HFFc6 (cell line): ENCODE measurements at regions not wholly inside any gene's neighbourhood (a gene's known extent, or its start where the extent isn't known, plus 50 kb on each side); places are given as distances from the start of the nearest gene placed in this dataset.
A peak's percentile ranks its signal among the peaks of the same experiment; 100 is the strongest.

Experiments used
- DNase-seq: peaks from one replicate; pipeline ENCODE4 v3.0.0-alpha.2; 2018
- H3K27ac Mint-ChIP-seq: 2 replicates; pipeline ENCODE4 v1.8.0; 2020; ENCODE audit warnings: mild to moderate bottlenecking, mixed read lengths
- H3K27me3 Mint-ChIP-seq: 2 replicates; pipeline ENCODE4 v1.8.0; 2021; ENCODE audit warnings: mild to moderate bottlenecking, moderate library complexity, mixed read lengths; ENCODE audit not compliant: insufficient read depth
- H3K36me3 Mint-ChIP-seq: 2 replicates; pipeline ENCODE4 v1.8.0; 2021; ENCODE audit warnings: low read depth, mixed read lengths
- H3K4me1 Mint-ChIP-seq: 2 replicates; pipeline ENCODE4 v1.8.0; 2020; ENCODE audit warnings: low read depth, mixed read lengths
- H3K4me3 Mint-ChIP-seq: 2 replicates; pipeline ENCODE4 v1.8.0; 2020; ENCODE audit warnings: mild to moderate bottlenecking, moderate library complexity, mixed read lengths
- H3K9me3 Mint-ChIP-seq: 2 replicates; pipeline ENCODE4 v1.8.0; 2020; ENCODE audit warnings: mild to moderate bottlenecking, mixed read lengths
- TF ChIP-seq, protein P1 (sequence below): fragments of 200-600 bp; sonication (generic); IDR thresholded peaks from 2 replicates; pipeline ENCODE4 v1.5.0; 2021; ENCODE audit warnings: antibody characterized with exemption, mild to moderate bottlenecking

GRCh38 chr12:60317361-60317760 lies 721.5 kb downstream of the SLC16A7 start:
- no peaks in the 10 kb centered on the region for H3K9me3 Mint-ChIP-seq
- no peak for DNase-seq
- TF ChIP-seq, protein P1, sequence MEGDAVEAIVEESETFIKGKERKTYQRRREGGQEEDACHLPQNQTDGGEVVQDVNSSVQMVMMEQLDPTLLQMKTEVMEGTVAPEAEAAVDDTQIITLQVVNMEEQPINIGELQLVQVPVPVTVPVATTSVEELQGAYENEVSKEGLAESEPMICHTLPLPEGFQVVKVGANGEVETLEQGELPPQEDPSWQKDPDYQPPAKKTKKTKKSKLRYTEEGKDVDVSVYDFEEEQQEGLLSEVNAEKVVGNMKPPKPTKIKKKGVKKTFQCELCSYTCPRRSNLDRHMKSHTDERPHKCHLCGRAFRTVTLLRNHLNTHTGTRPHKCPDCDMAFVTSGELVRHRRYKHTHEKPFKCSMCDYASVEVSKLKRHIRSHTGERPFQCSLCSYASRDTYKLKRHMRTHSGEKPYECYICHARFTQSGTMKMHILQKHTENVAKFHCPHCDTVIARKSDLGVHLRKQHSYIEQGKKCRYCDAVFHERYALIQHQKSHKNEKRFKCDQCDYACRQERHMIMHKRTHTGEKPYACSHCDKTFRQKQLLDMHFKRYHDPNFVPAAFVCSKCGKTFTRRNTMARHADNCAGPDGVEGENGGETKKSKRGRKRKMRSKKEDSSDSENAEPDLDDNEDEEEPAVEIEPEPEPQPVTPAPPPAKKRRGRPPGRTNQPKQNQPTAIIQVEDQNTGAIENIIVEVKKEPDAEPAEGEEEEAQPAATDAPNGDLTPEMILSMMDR: no peak
- no peaks in the 10 kb centered on the region; the same call in 1 of the 2 replicates for H3K27me3 Mint-ChIP-seq
- no peak overlapping the region for H3K27ac Mint-ChIP-seq
- H3K36me3 Mint-ChIP-seq: no peaks in the 10 kb centered on the region
- no peak overlapping the region for H3K4me3 Mint-ChIP-seq
- no peaks in the 10 kb centered on the region for H3K4me1 Mint-ChIP-seq

- no peaks in the 10 kb centered on the region for H3K36me3 Mint-ChIP-seq
- TF ChIP-seq, protein P1: no peak
- H3K4me1 Mint-ChIP-seq: no peaks in the 10 kb centered on the region
- H3K9me3 Mint-ChIP-seq: no peaks in the 10 kb centered on the region
- DNase-seq: no peak
- H3K27me3 Mint-ChIP-seq: no peaks in the 10 kb centered on the region; the same call in none of the 2 replicates
- H3K27ac Mint-ChIP-seq: no peak overlapping the region
- no peak overlapping the region for H3K4me3 Mint-ChIP-seq
These were observed 728.9 kb downstream of the SLC16A7 start for GRCh38 chr12:60324746-60325145.

- Mint-ChIP-seq H3K9me3 (no peaks in the 10 kb centered on the region), H3K36me3 (no peaks in the 10 kb centered on the region), H3K27ac (no peak overlapping the region; the same call in 1 of the 2 replicates), H3K27me3 (no peaks in the 10 kb centered on the region), H3K4me3 (no peak overlapping the region), H3K4me1 (peaks cover 30% of the 10 kb centered on the region)
- TF ChIP-seq, protein P1: no peak
- no peak for DNase-seq
These were observed 737.6 kb downstream of the SLC16A7 start for GRCh38 chr12:60333461-60333860.

- H3K27ac Mint-ChIP-seq: no peak overlapping the region
- DNase-seq: peak; percentile 54
- H3K9me3 Mint-ChIP-seq: no peaks in the 10 kb centered on the region
- H3K27me3 Mint-ChIP-seq: no peaks in the 10 kb centered on the region
- TF ChIP-seq, protein P1: no peak
- H3K4me1 Mint-ChIP-seq: peaks cover 30% of the 10 kb centered on the region
- no peaks in the 10 kb centered on the region for H3K36me3 Mint-ChIP-seq
- H3K4me3 Mint-ChIP-seq: no peak overlapping the region
These were observed 739.9 kb downstream of the SLC16A7 start for GRCh38 chr12:60335745-60336144.

- Mint-ChIP-seq H3K27ac (no peak overlapping the region), H3K9me3 (no peaks in the 10 kb centered on the region), H3K27me3 (no peaks in the 10 kb centered on the region), H3K36me3 (no peaks in the 10 kb centered on the region), H3K4me3 (no peak overlapping the region), H3K4me1 (peaks cover 30% of the 10 kb centered on the region)
- no peak for DNase-seq
- TF ChIP-seq, protein P1: no peak
These were observed 742.2 kb downstream of the SLC16A7 start for GRCh38 chr12:60337839-60338549.
